ENCODE measurements at regions not wholly inside any gene's neighbourhood (a gene's known extent, or its start where the extent isn't known, plus 50 kb on each side); places are given as distances from the start of the nearest gene placed in this dataset.

DNA sequence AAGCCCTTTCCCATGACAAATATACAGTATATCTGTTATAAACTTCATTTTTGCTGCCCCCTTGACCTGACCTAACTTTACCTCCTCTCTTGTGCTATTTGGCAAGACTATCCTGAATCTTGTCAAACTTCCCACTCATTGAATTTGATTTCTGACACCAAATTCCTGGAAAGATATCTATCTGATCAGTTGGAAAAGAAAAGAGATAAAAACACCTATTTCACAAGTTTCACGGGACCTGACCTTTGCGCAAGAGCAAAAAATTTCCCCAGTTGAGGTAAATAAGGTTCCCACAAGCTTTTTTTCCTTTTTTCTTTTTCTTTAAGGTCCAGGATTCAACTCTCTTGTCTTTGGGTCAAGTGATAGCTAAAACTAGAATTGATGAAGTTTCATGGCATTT lies 189.2 kb upstream of the LPP start:
- Histone ChIP-seq H3K27ac (no peak overlapping the region), H3K9me3 (ENCODE audit: severe bottlenecking) (no peaks in the 10 kb centered on the region), H3K27me3 (ENCODE audit: insufficient read depth, low read depth, severe bottlenecking) (no peaks in the 10 kb centered on the region), H3K36me3 (no peaks in the 10 kb centered on the region), H3K4me3 (ENCODE audit: low read depth, low read length) (no peak overlapping the region)
- no peak for TF ChIP-seq CTCF (IDR thresholded peaks at IDR 0.05; ENCODE audit: low read depth, low read length)
- no peak for DNase-seq

DNA sequence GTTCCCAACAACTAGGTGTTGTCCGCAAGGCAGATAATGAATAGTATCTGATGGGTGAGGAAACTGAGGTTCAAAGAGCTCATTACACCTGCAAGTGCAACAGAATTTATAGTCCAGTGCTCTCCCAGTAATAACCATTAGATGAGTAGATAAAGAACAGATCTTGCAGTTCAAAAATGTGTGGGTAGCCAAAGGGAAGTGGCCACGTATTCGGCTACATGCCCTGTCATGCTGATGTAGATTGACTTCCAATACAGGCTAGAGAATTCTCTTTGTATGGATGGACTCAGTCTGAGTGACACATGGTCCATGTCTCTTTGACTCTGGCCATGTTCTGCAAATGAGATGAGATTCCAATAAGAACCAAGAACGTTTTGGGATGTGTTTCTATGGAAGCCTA lies 187.9 kb upstream of the LPP start:
- no peak for DNase-seq
- no peak for TF ChIP-seq CTCF (IDR thresholded peaks at IDR 0.05; ENCODE audit: low read depth, low read length)
- H3K9me3 ChIP-seq (ENCODE audit: severe bottlenecking) = no peaks in the 10 kb centered on the region
- H3K27me3 ChIP-seq (ENCODE audit: insufficient read depth, low read depth, severe bottlenecking) = no peaks in the 10 kb centered on the region
- H3K36me3 ChIP-seq = no peaks in the 10 kb centered on the region
- no peak overlapping the region for H3K4me3 ChIP-seq (ENCODE audit: low read depth, low read length)
- no peak overlapping the region for H3K27ac ChIP-seq

DNA sequence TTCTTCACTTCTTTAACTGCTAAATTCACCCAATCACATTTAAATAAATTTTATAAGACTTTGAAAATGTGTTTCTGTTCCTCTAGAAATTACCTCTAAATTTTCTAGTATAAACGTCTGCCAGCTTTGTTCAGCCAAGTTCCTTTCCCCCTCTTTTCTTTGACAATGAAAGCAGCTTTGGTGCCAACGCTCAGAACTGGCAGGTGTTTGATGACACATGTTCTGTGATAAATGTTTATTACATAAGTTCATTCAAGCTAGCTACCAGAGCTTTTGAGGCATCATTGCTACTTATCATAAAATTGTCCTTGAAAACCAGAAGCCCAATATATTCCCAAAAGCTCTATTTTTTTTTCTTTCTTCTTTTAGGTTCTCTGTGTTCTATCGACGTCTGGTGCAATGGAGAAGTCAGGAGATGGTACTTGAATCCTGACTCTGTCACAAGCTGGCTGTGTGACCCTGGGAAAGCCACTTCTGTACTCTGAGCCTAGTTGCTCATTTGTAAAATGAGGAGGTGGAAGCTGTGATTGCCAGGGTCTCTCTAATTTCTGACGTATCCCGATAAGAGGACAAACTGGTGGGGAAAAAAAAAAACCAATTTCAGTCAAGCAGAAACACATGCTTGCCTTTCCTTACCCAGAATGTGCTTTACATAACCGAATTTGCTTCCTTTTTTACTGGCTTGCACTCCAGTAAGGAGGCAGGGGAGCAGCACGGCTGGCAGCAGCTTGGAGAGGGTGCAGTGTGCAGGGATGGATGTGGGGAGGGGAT lies 187.1 kb upstream of the LPP start:
- no peaks in the 10 kb centered on the region for H3K27me3 ChIP-seq (ENCODE audit: insufficient read depth, low read depth, severe bottlenecking)
- H3K36me3 ChIP-seq = no peaks in the 10 kb centered on the region
- no peak overlapping the region for H3K27ac ChIP-seq
- H3K4me3 ChIP-seq (ENCODE audit: low read depth, low read length) = no peak overlapping the region
- no peak for TF ChIP-seq CTCF (IDR thresholded peaks at IDR 0.05; ENCODE audit: low read depth, low read length)
- no peak for DNase-seq
- H3K9me3 ChIP-seq (ENCODE audit: severe bottlenecking) = no peaks in the 10 kb centered on the region

GRCh38 chr3:187967993-187968392 lies 186.0 kb upstream of the LPP start:
- no peak for TF ChIP-seq CTCF (IDR thresholded peaks at IDR 0.05; ENCODE audit: low read depth, low read length)
- Histone ChIP-seq H3K36me3 (no peaks in the 10 kb centered on the region), H3K27me3 (ENCODE audit: insufficient read depth, low read depth, severe bottlenecking) (no peaks in the 10 kb centered on the region), H3K4me3 (ENCODE audit: low read depth, low read length) (no peak overlapping the region), H3K27ac (no peak overlapping the region), H3K9me3 (ENCODE audit: severe bottlenecking) (no peaks in the 10 kb centered on the region)
- no peak for DNase-seq

DNA sequence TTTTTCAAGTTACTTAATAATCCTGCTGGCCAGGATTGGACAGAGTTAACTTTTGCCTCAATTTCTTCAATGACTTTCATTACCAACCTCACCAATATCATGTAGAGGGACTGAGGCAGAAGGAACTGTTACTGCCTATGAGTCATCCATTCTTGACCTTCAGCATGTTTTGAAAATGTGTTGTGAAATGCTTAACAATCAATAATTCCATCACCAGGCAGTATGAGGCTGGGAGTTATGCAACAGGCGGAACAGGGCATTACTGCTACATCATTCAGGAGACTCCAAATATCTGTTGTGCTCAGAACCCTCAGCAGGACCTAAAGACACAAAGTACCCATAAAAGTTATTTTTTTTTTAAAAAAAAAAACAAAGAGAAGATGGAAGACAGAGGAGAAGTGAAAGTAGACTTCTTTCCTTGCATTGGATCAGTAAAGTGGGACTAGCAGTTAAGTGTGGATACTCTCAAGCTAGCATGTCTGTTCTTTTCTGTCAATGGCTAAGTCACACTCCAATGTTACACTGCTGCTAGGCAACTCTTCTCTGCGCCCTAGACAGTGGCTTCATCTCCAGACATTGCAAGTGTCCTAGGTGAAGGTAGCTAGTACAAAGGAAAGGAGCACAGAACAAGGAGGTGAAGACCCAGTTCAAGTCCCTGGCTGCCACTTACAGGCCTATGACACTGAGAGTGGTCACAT lies 184.9 kb upstream of the LPP start:
- H3K27ac ChIP-seq = no peak overlapping the region
- no peaks in the 10 kb centered on the region for H3K27me3 ChIP-seq (ENCODE audit: insufficient read depth, low read depth, severe bottlenecking)
- no peaks in the 10 kb centered on the region for H3K36me3 ChIP-seq
- no peak for DNase-seq
- no peak for TF ChIP-seq CTCF (IDR thresholded peaks at IDR 0.05; ENCODE audit: low read depth, low read length)
- H3K9me3 ChIP-seq (ENCODE audit: severe bottlenecking) = no peaks in the 10 kb centered on the region
- H3K4me3 ChIP-seq (ENCODE audit: low read depth, low read length) = no peak overlapping the region

Measured in WERI-Rb-1 (cell line).